Muscle of back (tissue), 3 donors: ENCODE measurements at regions not wholly inside any gene's neighbourhood (a gene's known extent, or its start where the extent isn't known, plus 50 kb on each side); places are given as distances from the start of the nearest gene placed in this dataset.
A peak's percentile ranks its signal among the peaks of the same experiment; 100 is the strongest.
"Not testable (repeated sequence)": the region's sequence is repeated elsewhere in the genome, so short reads cannot be mapped to it uniquely, and the experiment has no call there.

Source experiments
- DNase-seq, 3 donors: peaks; one replicate each; pipeline versions ENCODE4 v3.0.0 to v3.0.0-alpha.2; 2013

- DNase-seq: no peak
These were observed 51.0 kb upstream of the PHF24 start for GRCh38 chr9:34907044-34907443.

GRCh38 chr9:34899535-34900158 lies 58.4 kb upstream of the PHF24 start:
- peak; percentile 63 to 84 (median 71) for DNase-seq

GRCh38 chr9:34898846-34899245 lies 59.2 kb upstream of the PHF24 start:
- no peak for DNase-seq

GRCh38 chr9:34896112-34896511 lies 62.0 kb upstream of the PHF24 start:
- no peak for DNase-seq

DNA sequence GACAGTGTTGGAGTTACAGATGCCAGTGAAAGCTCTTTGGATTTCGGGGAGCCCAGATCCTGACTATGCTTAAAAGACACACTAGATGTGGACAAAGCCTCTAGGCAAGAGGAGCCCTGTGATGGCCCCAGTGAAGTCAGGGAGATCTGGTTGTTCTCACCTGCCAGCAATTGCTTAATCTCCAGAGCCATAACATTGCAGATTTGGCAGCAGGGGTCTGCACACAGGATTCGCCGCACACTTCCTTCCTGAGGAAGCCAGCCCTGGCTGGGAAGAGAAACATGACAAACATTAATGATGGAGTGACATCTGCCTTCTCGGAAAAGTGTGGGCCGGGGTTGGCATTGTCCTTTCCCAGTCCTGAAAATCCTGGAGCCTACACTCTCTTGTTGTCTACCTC lies 65.2 kb upstream of the PHF24 start:
- no peak for DNase-seq

DNA sequence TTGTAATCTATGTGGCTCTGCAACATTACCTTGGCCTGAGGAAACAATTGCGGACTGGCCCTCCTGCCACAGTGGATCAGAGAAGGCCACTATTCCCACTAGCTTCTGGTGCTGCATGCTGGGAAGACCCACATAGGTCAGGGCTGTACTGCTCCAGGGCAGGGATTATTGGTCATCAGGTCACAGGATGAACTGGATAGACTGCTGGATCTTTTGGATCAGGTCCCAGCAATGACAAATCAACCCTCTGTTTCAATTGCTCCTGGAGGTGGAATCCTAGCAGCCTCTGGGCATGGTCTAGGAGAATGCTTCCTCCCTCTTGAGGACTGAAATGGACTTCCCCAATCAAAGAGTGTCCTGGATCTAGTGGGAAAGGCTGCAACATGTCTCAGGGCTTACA lies 66.7 kb upstream of the PHF24 start:
- DNase-seq: no peak

DNA sequence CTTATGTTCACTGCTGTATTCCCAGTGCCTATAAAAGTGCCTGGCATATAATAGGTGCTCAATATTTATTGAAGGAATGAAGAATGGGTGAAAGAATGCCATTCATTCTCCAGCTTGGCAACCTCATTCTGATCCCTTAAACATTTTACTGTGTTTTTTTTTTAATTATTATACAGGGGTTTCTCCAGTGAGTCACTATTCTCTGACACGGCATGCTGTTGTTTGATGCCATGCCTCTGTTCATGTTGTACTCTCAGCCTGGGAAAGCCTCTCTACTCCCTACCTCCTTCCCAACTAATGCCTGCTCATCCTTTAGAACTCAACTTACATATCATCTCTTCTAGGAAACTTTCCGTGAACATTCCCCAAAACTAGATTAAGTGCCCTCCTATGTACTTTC lies 70.2 kb upstream of the PHF24 start:
- no peak for DNase-seq

DNA sequence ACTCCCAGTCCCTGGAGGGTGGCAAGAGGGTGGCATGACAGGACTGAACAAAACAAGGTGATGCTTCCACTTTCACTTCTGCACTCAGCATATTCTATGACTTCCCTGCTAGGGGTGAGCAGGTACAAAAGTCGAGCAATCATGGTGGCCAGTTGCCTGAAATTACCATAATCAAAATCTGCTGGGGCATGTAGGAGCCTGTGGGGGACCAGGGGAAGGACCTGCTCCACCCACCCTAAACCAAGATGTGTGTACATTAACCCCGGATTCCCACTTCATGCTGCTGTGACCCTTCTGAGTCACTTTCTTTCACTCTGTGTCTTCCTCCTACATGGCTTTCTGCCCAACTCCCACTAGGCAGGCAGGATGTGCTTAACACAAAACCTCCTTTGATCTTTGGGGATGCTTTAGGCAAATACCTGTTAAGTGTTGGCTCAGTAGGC lies 73.3 kb upstream of the PHF24 start:
- DNase-seq: no peak

- no peak for DNase-seq
These were observed 82.0 kb upstream of the PHF24 start for GRCh38 chr9:34876096-34876495.

- DNase-seq: peak in 2 of 3 donors; percentile 4 to 7
These were observed 88.7 kb upstream of the PHF24 start for GRCh38 chr9:34869390-34869789.

DNA sequence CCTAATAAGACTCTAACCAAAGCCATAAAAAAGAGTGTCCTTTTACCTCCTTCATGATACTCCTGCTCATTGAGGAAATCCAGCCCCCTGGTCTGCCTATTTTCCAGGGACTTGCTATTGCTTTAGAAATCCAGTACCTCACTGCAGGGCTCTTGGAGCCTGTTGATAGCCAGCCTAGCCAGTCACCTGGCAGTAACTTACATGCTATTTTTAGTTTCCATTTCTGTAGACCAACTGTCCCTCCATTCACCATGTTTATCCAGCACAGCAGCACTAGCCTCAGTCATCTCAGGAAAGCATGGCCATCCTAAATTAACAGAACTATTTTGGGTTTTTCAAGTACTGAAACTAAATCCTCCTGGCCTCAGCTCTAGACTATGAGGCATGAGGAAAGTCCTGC lies 91.5 kb upstream of the PHF24 start:
- DNase-seq: peak in 1 of 3 donors; percentile 3

- no peak for DNase-seq
These were observed 94.7 kb upstream of the PHF24 start for GRCh38 chr9:34863426-34863825.

DNA sequence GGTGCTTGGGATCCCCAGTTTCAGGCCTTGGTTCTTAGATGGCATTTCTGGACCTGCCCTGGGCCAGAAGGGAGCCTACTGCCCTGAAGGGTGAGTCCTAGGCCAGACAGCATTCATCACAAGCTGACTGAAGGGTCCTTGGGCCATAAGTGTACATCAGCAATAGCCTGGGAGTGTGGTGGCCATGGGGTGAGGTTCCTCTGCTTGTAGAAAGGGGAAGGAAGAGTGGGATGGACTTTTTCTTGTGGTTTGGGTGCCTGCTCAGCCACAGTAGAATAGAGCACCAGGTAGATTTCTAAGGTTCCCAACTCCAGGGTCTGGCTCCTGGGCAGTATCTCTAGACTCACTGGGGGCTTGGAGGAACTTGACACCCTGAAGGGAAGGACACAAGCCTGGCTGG lies 95.2 kb upstream of the PHF24 start:
- DNase-seq: no peak

- no peak for DNase-seq
These were observed 96.0 kb upstream of the PHF24 start for GRCh38 chr9:34862043-34862442.

DNA sequence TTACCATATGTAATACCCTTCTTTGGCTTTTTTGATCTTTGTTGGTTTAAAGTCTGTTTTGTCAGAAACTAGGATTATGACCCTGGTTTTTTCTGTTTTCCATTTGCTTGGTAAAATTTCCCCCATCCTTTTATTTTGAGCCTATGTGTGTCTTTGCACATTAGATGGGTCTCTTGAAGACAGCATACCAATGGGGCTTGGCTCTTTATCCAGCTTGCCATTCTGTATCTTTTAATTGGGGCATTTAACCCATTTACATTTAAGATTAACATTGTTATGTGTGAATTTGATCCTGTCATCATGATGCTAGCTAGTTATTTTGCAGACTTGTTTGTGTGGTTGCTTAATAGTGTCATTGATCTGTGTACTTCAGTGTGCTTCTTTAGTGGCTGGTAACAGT lies 103.1 kb upstream of the PHF24 start:
- DNase-seq: not testable (repeated sequence)

- no peak for DNase-seq
These were observed 120.1 kb upstream of the CCL21 start for GRCh38 chr9:34830068-34830467.

GRCh38 chr9:34826999-34827538 lies 117.1 kb upstream of the CCL21 start:
- DNase-seq: no peak

DNA sequence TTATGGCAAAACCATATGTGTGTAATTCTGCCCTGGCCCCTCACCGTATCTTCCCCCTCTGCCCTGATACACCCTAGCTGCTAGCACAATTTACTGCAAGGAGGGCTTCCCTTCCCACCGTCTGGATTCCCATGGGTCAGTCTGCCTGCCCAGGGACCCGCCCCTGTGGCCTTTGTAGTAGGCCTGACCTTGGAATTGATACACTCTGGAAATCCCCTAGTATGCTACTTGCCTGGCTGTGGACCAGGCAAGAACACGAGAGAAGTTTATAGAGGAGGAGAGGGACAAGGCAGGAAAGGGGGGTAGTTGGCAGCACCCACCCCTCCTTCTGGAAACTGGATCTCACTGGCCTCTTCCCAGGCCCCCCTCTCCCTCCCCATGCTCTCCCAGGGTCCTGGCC lies 115.8 kb upstream of the CCL21 start:
- no peak for DNase-seq

GRCh38 chr9:34823778-34824177 lies 113.8 kb upstream of the CCL21 start:
- no peak for DNase-seq

GRCh38 chr9:34810187-34810524 lies 100.2 kb upstream of the CCL21 start:
- DNase-seq: no peak

DNA sequence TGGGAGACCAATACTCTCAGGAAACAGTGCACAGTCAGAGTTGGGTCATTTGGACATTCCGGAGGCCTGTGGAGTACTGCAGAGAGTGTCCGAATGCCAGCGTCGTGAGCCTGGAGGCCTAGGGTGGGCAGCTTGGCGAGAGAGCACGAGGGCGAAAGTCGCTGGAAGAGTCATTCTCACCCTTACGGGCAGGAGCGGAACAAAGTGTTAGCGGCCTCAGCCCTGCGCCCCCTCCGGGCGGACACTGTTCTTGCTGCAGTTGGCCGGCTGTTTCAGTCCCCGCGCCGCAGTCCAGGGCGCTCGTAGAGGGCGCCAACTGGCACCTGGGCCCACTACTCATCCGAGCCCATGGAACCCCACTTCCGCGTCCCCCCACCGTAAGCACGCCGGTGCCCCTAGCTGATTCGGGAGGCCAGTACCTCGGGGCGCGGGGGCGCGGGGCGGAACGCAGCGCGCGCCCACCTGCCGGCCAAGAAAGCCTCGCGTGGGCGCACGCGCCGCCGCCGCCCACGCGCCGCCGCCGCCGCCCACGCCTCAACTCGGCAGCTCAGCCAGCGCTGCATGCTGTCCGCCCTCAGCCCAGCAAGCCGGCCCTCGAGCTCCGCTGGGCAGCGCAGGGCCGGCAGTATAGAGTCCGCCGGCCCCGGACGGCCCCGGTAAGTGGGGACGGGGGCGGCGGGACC lies 99.7 kb upstream of the CCL21 start:
- peak in 2 of 3 donors; percentile 8 to 36 for DNase-seq

DNA sequence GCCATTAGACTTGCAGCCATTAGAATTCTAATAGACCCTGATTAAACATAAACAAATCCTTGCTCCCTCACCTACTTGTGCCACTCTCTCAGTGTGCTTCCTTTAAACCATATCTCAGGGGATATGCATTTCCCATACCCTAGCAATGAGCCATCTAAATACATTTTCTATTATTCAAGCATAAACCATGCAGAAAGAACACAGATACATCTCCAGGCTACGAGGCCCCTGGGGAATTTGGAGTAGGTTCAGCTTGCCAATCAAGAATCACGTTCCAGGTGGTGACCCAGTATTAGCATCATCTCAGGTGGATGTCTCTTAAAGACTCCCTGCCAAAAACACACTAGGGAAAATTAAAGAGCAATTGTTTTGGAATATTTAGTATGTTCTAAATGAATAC lies 93.0 kb upstream of the CCL21 start:
- DNase-seq: no peak

- DNase-seq: no peak
These were observed 87.4 kb upstream of the CCL21 start for GRCh38 chr9:34797367-34797766.

- DNase-seq: no peak
These were observed 87.0 kb upstream of the CCL21 start for GRCh38 chr9:34796924-34797323.
